ENCODE measurements at regions not wholly inside any gene's neighbourhood (a gene's known extent, or its start where the extent isn't known, plus 50 kb on each side); places are given as distances from the start of the nearest gene placed in this dataset.
A peak's percentile ranks its signal among the peaks of the same experiment; 100 is the strongest.

GRCh38 chr4:188279184-188279583, 139.9 kb downstream of the TRIML1 start:
- intact Hi-C loops (cut with DNase I): no loop called here
- no peak for DNase-seq

GRCh38 chr4:188282471-188283232, 143.4 kb downstream of the TRIML1 start:
- intact Hi-C loops (cut with DNase I): no loop called here
- peak in 18 of 42 donors; percentile 10 to 49 (median 27) for DNase-seq

- intact Hi-C loops (cut with DNase I): no loop called here
- DNase-seq: no peak
These were observed 148.1 kb downstream of the TRIML1 start for GRCh38 chr4:188287169-188287894.

- intact Hi-C loops (cut with DNase I): no loop called here
These were observed 150.4 kb downstream of the TRIML1 start for GRCh38 chr4:188289531-188290125.

GRCh38 chr4:188295899-188296298, 156.7 kb downstream of the TRIML1 start:
- intact Hi-C loops (cut with DNase I): no loop called here
- no peak for DNase-seq

More at GRCh38 chr4:188289531-188290125, 150.4 kb downstream of the TRIML1 start:
- DNase-seq: no peak

- DNase-seq: no peak
- intact Hi-C loops (cut with DNase I): no loop called here
These were observed 157.1 kb downstream of the TRIML1 start for GRCh38 chr4:188296331-188296730.

- no peak for DNase-seq
- intact Hi-C loops (cut with DNase I): no loop called here
These were observed 158.6 kb downstream of the TRIML1 start for GRCh38 chr4:188297873-188298272.

- intact Hi-C loops (cut with DNase I): no loop called here
These were observed 159.9 kb downstream of the TRIML1 start for GRCh38 chr4:188299161-188299560.

GRCh38 chr4:188300385-188300784, 161.1 kb downstream of the TRIML1 start:
- intact Hi-C loops (cut with DNase I): no loop called here
- no peak for DNase-seq

More at GRCh38 chr4:188299161-188299560, 159.9 kb downstream of the TRIML1 start:
- peak in 17 of 42 donors; percentile 3 to 61 (median 31) for DNase-seq

- intact Hi-C loops (cut with DNase I): no loop called here
- DNase-seq: no peak
These were observed 166.4 kb downstream of the TRIML1 start for GRCh38 chr4:188305690-188306089.

GRCh38 chr4:188307591-188307990, 168.3 kb downstream of the TRIML1 start:
- intact Hi-C loops (cut with DNase I): no loop called here

GRCh38 chr4:188308142-188308541, 168.9 kb downstream of the TRIML1 start:
- intact Hi-C loops (cut with DNase I): no loop called here
- DNase-seq: no peak

More at GRCh38 chr4:188307591-188307990, 168.3 kb downstream of the TRIML1 start:
- DNase-seq: no peak

- intact Hi-C loops (cut with DNase I): no loop called here
- no peak for DNase-seq
These were observed 177.2 kb downstream of the TRIML1 start for GRCh38 chr4:188316391-188316790.

GRCh38 chr4:188328966-188329365, 189.7 kb downstream of the TRIML1 start:
- intact Hi-C loops (cut with DNase I): no loop called here
- DNase-seq: no peak

- intact Hi-C loops (cut with DNase I): no loop called here
- no peak for DNase-seq
These were observed 190.3 kb downstream of the TRIML1 start for GRCh38 chr4:188329521-188329920.

- no peak for DNase-seq
- intact Hi-C loops (cut with DNase I): no loop called here
These were observed 193.0 kb downstream of the TRIML1 start for GRCh38 chr4:188332265-188332664.

GRCh38 chr4:188336891-188337290, 197.7 kb downstream of the TRIML1 start:
- intact Hi-C loops (cut with DNase I): no loop called here
- no peak for DNase-seq

- DNase-seq: no peak
- intact Hi-C loops (cut with DNase I): no loop called here
These were observed 202.2 kb downstream of the TRIML1 start for GRCh38 chr4:188341428-188341827.

GRCh38 chr4:188346171-188346809, 207.0 kb downstream of the TRIML1 start:
- intact Hi-C loops (cut with DNase I): no loop called here
- no peak for DNase-seq

GRCh38 chr4:188347339-188347738, 208.1 kb downstream of the TRIML1 start:
- no peak for DNase-seq
- intact Hi-C loops (cut with DNase I): no loop called here

All from head of caudate nucleus (tissue), 42 donors.